HG03378 (cell line): ENCODE measurements at regions not wholly inside any gene's neighbourhood (a gene's known extent, or its start where the extent isn't known, plus 50 kb on each side); places are given as distances from the start of the nearest gene placed in this dataset.
A peak's percentile ranks its signal among the peaks of the same experiment; 100 is the strongest.

ENCODE experiments used
- ATAC-seq: cut with Tn5 transposase; IDR thresholded peaks from one replicate; pipeline ENCODE4 v1.9.1; 2021; ENCODE audit warnings: mild to moderate bottlenecking, moderate library complexity; ENCODE audit not compliant: unreplicated experiment

DNA sequence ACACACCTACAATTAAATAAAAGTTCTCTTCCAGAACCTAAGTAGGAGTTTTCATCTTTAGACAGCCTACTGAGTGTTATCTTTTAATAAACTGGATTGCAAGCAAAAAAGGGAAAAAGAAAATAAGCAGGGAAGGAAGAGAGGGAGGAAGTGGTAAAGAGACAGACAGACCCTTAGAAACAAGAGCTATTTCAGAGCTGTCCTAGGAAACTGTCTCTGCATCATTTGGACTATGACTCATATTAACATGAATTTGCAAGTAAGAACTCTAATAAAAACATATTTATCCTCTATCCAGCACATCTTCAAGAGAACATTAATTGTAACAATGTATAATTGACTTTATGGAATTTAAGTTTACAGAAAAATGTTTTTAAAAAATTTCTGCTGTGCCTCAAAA, 438.8 kb upstream of the USP15 start:
- no peak for ATAC-seq

DNA sequence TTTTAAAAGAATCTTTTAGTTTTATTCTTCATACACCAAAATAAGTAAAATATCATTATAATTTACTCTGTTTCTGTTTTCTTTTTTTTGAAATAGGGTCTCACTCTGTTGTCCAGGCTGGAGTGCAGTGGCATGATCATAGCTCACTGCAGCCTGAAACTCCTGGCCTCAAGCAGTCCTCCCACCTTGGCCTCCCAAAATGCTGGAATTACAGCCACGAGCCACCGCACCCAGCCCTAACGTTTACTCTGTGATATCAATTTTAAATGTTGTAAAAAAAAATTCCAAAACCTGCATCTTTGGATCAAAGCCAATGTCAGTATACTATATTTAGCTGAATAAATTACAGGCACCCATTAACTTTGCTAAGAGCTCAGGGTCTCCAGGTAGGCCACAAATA, 437.1 kb upstream of the USP15 start:
- ATAC-seq: no peak

DNA sequence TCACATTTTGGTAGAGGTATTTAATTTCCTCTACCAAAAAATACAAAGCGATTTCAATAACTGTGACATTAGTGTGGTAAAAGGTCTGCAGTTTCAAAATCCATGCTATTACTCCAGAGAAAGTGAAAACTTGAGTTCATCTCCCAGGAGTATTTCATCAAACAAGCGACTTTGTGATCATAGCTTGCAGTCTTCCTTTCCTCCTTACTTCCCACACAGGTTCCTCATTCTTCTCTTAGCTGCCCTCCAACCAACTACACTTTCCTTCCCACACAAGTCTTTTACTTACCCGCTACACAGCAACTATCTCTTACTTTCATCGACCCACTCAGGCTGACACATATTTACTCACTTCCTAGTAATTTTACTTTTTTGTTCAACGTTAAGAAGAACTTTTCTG, 413.4 kb upstream of the USP15 start:
- ATAC-seq: no peak

DNA sequence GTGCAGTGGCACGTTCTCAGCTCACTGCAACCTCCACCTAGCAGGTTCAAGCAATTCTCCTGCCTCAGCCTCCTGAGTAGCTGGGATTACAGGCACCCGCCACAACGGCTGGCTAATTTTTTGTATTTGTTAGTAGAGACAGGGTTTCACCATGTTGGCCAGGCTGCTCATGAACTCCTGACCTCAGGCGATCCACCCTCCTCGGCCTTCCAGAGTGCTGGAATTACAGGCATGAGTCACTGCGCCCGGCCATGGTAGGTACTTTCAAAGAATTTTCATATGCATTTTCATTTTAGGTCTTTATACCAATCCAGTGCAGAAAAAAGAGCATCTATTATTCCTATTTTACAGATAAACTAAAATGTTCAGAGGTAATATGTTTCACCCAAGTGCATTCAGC, 411.3 kb upstream of the USP15 start:
- no peak for ATAC-seq

DNA sequence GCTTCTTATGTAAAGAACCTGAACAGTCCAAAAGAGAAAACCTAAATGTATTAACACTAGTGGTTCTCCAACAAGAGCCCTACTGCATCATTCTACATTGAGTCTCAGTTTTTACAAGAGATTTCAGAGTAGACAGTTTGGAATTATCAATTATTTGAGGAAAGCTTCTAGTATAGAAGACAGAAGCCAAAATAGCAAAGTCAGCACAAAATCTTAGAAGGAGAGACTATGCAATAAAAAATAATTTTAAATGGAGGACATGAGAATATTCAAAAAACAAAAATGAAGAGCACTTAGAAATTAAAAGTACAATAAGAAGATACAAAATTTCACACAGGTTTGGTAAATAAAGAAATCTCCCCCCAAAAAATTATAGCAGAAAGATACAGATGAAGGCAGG, 406.3 kb upstream of the USP15 start:
- ATAC-seq: no peak

GRCh38 chr12:61854902-61855301, 405.3 kb upstream of the USP15 start:
- ATAC-seq: no peak

DNA sequence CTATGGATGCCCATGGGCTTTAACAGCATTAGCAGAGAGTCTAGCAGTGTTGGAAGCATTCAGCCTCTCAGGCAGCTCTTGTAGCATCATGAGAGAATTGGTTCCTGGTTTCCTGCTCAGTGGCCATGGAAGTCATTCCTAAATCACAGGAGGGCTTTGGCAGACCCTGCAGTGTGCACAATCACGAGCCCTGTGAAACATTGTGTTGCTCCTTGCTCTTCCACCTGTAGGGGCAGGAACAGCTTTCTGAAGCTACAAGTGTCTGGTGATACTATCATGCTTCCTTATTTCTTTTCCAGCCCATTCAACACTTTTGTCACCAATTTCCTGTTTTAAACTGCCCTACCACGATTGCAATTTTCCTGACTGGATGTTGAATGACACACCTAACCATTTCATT, 402.2 kb upstream of the USP15 start:
- no peak for ATAC-seq

DNA sequence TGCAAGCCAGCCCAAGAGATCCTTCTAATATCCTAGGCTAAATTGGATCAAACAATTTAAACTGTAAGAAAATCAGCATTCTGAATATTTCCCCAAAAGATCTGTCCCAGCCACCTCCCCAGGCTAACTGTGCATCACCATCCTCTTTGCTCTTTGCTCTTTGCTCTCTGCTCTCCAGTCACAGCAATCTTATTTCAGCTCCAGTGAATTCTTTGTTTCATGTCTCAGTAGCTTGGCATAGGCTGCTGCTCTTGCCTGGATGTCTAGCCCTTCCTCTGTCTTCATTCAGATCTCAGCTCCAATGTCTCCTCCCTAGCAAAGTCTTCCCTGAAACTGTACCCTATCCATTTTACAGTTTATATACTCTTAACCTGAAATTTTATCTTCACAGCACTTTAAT, 399.8 kb upstream of the USP15 start:
- ATAC-seq: no peak

GRCh38 chr12:61862986-61863385, 397.2 kb upstream of the USP15 start:
- no peak for ATAC-seq

DNA sequence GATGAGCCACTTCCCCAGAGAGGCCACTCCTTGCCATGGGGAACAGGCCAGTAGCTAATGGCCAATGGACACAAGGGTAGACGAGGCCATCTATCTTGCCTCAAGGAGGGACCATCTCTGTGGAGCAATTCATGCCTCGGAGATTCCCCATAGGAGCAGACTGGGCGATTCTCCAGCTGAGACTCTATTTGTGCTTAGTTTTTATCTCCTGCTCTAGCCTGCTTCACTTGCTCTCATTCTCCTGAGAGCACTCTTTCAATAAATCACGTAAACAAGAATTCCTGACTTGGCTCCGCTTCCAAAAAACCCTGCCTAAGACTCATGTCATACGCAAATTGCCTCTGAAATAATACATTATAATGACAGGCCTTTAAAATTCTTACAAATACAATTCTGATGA, 396.4 kb upstream of the USP15 start:
- ATAC-seq: no peak

DNA sequence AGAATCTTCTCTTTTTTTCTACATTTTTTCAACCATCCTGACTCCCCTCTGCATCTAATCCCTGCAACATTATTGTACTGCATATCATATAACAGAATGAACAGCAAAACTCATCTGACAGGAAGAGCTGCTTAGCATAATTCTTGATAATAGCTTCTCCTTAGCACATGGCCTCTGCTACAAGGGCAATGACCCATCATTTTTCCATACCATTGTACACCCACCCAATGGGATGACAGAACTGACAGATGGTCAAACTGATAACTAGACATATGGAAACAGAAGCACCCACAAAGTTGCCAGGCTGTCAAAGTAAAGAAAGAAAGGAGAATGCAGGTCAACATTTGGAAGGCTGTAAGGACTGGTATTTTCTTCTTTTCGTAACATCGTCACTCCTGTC, 390.4 kb upstream of the USP15 start:
- ATAC-seq: no peak

DNA sequence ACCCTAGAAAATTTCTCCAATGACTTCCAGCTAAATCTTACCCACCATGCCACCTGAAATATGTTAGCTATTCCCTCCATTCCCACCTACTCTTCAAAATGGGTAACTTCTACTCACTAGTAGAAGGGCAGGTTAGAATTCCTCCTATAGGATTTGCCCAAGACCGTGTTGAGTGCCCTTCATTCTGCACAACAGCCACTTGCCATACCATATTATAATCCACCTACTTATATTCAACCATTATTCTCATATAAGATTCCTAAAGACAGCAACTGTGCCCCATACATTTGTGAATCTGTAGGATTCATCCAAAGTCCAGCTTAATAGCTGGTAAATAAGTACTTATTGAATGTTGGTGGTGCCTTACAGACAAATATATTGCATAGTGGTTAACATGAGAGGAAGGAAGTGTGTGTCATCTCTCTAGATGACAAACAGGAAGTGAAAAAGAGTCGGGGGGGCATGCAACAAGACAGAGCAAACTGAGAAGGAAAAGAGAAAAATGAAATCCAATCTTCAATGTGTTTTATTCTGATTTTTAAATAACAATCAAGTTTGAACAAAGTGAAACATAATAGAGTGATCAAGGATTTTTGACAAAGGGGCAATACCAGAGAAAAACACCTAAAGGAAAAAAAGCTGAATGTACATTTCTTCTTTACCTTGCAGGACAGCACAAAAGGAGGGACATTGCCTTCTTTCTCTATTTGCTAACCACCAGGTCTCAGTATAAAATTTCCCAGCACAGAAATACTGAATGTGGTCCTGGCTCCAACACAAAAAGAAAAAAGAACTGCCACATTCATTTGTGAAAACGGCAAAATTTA, 389.3 kb upstream of the USP15 start:
- ATAC-seq: peak; percentile 44

DNA sequence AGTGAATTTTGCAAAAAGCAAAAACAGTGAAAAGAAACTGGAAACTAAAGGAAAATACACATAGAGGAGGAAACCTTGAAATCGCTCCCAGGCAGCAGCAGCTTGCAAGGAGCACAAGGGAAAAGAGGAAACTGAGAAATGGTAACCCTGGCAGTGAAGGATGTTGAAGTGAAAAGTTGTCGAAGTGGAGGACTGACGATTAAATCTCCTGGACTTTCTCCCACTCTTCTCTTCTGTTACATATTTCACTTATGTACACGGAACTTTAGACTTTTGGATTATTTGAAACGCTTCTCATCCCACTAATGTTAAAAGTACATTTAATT, 388.8 kb upstream of the USP15 start:
- no peak for ATAC-seq

GRCh38 chr12:61879229-61879628, 381.0 kb upstream of the USP15 start:
- ATAC-seq: no peak

DNA sequence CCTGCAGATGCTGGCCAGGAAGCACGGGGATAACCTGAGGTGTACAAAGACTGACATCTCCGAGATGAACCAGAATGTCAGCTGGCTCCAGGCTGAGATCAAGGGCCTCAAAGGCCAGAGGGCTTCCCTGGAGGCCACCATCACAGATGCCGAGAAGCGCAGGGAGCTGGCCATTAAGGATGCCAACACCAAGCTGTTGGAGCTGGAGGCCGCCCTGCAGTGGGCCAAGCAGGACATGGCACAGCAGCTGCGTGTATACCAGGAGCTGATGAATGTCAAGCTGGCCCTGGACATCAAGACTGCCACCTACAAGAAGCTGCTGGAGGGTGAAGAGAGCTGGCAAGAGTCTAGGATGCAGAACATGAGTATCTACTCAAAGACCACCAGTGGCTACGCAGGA, 380.0 kb upstream of the USP15 start:
- ATAC-seq: no peak

DNA sequence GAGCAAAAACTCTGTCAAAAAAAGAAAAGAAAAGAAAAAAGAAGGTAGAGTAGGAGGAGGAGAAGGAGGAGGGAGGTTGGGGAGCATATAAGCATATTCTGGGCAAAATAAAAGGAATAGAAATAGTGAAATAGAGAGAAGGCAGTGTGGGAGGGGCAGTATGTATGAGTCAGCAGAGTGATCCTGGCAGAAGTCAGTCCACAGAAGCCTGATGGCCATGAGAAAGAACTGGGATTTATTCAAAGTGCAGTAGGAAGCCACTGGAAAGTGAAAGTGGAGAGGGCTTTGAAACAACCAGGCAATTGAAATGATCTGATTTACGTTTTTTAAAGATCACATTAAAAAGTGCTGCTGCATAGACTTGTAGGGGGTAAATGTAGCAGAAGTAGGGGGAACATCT, 368.6 kb upstream of the USP15 start:
- no peak for ATAC-seq

DNA sequence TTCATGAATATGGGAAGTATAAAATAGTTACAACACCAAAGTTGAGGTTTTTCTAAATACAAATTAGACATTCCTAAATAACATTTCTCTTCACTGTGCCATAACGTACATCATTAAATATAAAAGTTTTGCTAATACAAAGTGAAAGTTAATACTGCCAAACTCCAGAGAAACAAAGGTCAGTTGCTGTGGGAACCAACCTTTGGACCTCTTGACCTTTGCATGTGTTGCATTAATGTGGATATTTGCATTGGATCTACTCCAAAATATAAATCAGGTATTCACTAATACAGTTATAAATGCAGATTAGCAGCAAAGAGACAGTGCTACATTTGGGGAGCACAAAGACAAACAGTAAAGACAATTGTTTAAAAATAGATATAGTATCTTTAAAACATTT, 366.0 kb upstream of the USP15 start:
- ATAC-seq: no peak

DNA sequence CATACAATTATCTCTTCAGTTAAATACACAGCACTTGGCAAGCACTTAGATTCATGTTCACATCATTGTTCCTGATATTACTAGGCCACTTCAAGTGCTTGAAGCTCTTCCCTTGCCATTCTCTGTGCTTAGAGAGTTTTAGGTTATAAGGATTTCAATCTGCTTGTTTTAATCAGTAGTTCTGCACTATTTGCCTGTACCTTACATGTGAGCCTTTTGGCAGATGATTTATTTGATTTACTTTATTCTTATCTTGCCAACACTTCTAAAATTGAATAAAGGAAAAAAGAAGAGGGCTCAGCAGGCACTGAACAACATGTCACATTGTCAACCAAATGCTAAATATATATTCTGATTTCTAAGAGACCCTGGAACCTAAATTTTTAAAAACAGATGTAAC, 363.8 kb upstream of the USP15 start:
- no peak for ATAC-seq

GRCh38 chr12:61902403-61902802, 357.8 kb upstream of the USP15 start:
- ATAC-seq: no peak

DNA sequence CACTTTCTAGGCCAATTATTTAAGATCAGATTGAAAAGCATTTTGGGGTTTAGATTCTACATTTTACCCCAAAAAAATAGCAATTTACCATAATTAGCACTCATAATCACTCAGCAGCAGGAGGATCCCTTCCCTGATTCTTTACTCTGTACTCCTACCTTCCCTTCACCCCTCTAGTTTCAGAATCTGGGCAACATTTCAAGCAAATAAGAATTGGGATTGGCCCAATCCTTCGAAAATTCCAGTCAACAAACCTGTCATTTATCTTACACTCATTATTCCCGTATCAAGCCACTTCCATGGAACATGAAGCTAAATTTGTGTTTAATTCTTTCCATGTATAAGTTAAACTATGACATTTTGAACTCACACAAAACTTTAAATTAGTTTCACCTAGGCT, 349.1 kb upstream of the USP15 start:
- ATAC-seq: no peak

- ATAC-seq: no peak
Measured at GRCh38 chr12:61915420-61915819, 344.8 kb upstream of the USP15 start.

DNA sequence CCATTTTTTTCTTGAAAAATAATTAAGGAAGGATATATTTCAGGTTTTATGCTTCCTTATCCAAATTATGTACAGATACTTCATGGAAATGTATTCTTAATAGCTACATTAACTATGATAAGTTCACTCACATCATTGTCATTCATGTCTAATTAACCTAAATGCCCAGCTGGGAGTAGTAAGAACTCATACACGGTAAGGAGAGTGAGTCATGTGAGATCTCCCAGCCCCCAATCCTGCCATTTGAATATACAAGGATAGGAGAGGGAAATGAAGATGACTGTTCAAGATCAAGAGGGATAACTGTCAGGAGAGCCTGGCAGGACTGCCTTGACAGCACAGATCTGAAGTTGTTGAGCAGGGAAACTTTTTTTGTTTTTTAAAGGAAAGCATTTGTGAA, 343.4 kb upstream of the USP15 start:
- no peak for ATAC-seq

- ATAC-seq: no peak
Measured at GRCh38 chr12:61919686-61920085, 340.5 kb upstream of the USP15 start.
